Peyer's patch (tissue), 4 donors: ENCODE measurements at regions not wholly inside any gene's neighbourhood (a gene's known extent, or its start where the extent isn't known, plus 50 kb on each side); places are given as distances from the start of the nearest gene placed in this dataset.
"Not testable (repeated sequence)": the region's sequence is repeated elsewhere in the genome, so short reads cannot be mapped to it uniquely, and the experiment has no call there.

Experiments
- POLR2A ChIP-seq, 2 donors: fragments of 450-650 bp; IDR thresholded peaks; one replicate each; pipeline ENCODE4 v1.5.1; 2017; ENCODE audit warnings: antibody characterized with exemption in 2 of 2, mild to moderate bottlenecking in 2 of 2, moderate library complexity in 2 of 2
- TF ChIP-seq, protein P1 (sequence below), 6 experiments: fragments of 450-650 bp in 4 of 6; fragments of 200-600 bp in 2 of 6; sonication (generic) in 1 of 6; IDR thresholded peaks; one replicate each; pipeline ENCODE4 v1.5.1; 2017 to 2019; ENCODE audit warnings: antibody characterized with exemption in 6 of 6, mild to moderate bottlenecking in 3 of 6, moderate library complexity in 1 of 6

DNA sequence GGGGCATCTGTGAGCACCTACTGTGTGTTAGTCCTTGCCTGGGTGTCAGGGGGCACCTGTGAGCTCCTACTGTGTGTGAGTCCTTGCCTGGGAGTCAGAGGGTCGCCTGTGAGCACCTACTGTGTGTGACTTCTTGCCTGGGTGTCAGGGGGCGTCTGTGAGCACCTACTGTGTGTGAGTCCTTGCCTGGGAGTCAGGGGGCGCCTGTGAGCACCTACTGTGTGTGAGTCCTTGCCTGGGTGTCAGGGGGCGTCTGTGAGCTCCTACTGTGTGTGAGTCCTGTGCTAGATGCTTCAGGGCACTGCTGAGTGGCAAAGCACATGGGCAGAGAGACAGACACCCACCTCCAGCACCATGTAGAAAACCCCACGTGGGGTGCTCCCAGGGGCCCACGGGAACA is 66.9 kb upstream of the COL5A1 start:
- TF ChIP-seq, protein P1, sequence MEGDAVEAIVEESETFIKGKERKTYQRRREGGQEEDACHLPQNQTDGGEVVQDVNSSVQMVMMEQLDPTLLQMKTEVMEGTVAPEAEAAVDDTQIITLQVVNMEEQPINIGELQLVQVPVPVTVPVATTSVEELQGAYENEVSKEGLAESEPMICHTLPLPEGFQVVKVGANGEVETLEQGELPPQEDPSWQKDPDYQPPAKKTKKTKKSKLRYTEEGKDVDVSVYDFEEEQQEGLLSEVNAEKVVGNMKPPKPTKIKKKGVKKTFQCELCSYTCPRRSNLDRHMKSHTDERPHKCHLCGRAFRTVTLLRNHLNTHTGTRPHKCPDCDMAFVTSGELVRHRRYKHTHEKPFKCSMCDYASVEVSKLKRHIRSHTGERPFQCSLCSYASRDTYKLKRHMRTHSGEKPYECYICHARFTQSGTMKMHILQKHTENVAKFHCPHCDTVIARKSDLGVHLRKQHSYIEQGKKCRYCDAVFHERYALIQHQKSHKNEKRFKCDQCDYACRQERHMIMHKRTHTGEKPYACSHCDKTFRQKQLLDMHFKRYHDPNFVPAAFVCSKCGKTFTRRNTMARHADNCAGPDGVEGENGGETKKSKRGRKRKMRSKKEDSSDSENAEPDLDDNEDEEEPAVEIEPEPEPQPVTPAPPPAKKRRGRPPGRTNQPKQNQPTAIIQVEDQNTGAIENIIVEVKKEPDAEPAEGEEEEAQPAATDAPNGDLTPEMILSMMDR (IDR thresholded peaks at IDR 0.05) = not testable (repeated sequence)
- not testable (repeated sequence) for TF ChIP-seq POLR2A (IDR thresholded peaks at IDR 0.05)
